ENCODE measurements at regions not wholly inside any gene's neighbourhood (a gene's known extent, or its start where the extent isn't known, plus 50 kb on each side); places are given as distances from the start of the nearest gene placed in this dataset.

- ATAC-seq (no peak), DNase-seq (no peak)
- Mint-ChIP-seq H3K36me3 (no peaks in the 10 kb centered on the region), H3K9me3 (ENCODE audit: low read depth) (peaks cover 2% of the 10 kb centered on the region), H3K27ac (no peak overlapping the region), H3K4me3 (no peak overlapping the region), H3K27me3 (no peaks in the 10 kb centered on the region), H3K4me1 (no peaks in the 10 kb centered on the region)
- CTCF ChIA-PET: no interaction called here
Observed at GRCh38 chr9:31243386-31243785, 1141.1 kb upstream of the ACO1 start.

- DNase-seq (no peak), ATAC-seq (no peak)
- H3K9me3 Mint-ChIP-seq (ENCODE audit: low read depth): peaks cover 2% of the 10 kb centered on the region
- no peaks in the 10 kb centered on the region for H3K36me3 Mint-ChIP-seq
- H3K4me3 Mint-ChIP-seq: no peak overlapping the region
- H3K27ac Mint-ChIP-seq: no peak overlapping the region
- no peaks in the 10 kb centered on the region for H3K27me3 Mint-ChIP-seq
- CTCF ChIA-PET: no interaction called here
- no peaks in the 10 kb centered on the region for H3K4me1 Mint-ChIP-seq
Observed at GRCh38 chr9:31248156-31248555, 1136.3 kb upstream of the ACO1 start.

DNA sequence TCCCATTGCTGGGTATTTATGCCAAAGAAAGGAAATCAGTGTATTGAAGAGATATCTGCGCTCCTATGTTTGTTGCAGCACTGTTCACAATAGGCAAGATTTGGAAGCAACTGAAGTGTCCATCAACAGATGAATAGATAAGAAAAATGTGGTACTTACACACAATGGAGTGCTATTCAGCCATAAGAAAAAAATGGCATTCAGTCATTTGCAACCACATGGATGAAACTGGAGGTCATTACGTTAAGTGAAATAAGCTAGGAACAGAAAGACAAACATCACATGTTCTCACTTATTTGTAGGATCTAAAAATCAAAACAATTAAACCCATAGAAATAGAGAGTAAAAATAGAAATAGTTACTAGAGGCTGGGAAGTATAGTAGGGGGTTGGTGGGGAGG is 1133.1 kb upstream of the ACO1 start:
- H3K9me3 Mint-ChIP-seq (ENCODE audit: low read depth): peaks cover 2% of the 10 kb centered on the region
- H3K27me3 Mint-ChIP-seq: no peaks in the 10 kb centered on the region
- H3K27ac Mint-ChIP-seq: no peak overlapping the region
- H3K4me3 Mint-ChIP-seq: no peak overlapping the region
- ATAC-seq (no peak), DNase-seq (no peak)
- no peaks in the 10 kb centered on the region for H3K36me3 Mint-ChIP-seq
- no peaks in the 10 kb centered on the region for H3K4me1 Mint-ChIP-seq
- CTCF ChIA-PET: no interaction called here

DNA sequence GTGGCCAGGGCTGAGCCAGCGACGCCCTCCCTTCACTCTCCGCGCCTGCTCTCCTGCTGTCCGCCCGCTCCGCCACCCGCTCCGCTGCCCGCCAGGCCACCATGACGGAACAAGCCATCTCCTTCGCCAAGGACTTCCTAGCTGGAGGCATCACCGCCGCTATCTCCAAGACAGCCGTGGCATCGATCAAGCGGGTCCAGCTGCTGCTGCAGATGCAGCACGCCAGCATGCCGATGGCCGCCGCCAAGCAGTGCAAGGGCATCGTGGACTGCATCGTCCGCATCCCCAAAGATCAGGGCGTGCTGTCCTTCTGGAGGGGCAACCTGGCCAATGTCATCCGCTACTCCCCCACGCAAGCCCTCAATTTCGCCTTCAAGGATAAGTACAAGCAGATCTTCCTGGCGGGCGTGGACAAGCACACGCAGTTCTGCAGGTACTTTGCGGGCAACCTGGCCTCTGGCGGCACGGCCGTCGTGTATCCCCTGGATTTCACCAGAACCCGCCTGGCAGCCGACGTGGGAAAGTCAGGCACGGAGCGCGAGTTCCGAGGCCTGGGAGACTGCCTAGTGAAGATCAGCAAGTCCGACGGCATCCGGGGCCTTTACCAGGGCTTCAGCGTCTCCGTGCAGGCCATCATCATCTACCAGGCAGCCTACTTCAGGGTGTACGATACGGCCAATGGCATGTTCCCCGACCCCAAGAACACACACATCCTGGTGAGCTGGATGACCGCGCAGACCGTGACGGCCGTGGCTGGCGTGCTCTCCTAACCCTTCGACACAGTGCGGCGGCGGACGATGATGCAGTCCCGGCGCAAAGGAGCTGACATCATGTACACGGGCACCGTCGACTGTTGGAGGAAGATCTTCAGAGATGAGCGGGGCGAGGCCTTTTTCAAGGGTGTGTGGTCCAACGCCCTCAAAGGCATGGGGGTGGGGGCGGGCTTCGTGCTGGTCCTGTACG is 1130.4 kb upstream of the ACO1 start:
- no peaks in the 10 kb centered on the region for H3K27me3 Mint-ChIP-seq
- no peak overlapping the region for H3K4me3 Mint-ChIP-seq
- H3K4me1 Mint-ChIP-seq: no peaks in the 10 kb centered on the region
- H3K9me3 Mint-ChIP-seq (ENCODE audit: low read depth): no peaks in the 10 kb centered on the region
- H3K27ac Mint-ChIP-seq: no peak overlapping the region
- ATAC-seq (no peak), DNase-seq (no peak)
- CTCF ChIA-PET: no interaction called here
- no peaks in the 10 kb centered on the region for H3K36me3 Mint-ChIP-seq

DNA sequence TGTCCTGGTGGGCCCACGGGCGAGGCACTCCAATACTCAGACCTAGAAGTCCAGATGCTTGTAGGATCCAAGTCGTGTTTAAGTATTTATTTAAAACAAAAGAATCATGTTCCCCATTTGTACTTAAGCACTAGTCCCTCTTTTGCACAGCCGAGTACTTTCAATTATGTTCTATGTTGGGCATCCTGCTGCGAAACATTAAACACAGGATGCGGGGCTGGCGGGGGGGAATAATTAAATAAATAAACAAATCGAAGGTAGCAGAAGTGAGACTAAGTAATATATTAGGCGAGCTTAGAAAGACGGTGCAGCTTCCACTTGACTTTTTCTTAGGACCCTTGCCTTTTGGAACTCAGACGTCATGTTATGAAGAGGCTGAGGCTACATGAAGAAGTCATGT is 1129.2 kb upstream of the ACO1 start:
- Mint-ChIP-seq H3K36me3 (no peaks in the 10 kb centered on the region), H3K4me3 (no peak overlapping the region)
- CTCF ChIA-PET: no interaction called here

DNA sequence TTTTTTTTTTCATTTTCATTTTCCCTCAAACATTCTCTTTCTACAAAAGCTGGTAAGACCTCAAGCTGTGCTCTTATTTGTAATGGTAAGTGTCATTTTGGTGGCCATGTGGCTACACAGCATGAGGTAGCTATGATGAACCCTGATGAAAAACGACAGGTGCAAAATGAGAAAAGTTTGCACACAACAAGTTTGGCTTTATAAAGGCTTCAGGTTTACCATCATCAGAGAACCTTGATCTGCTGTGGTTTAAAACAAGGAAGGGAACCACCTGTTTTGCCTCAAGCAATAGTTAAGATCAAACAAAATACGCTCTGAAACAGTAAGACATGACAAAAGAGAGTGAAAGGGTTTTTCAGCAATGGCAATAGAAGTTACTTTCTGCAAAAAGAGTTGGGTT is 1124.6 kb upstream of the ACO1 start:
- no peaks in the 10 kb centered on the region for H3K9me3 Mint-ChIP-seq (ENCODE audit: low read depth)
- no peak overlapping the region for H3K27ac Mint-ChIP-seq
- H3K4me1 Mint-ChIP-seq: peaks cover 3% of the 10 kb centered on the region
- no peaks in the 10 kb centered on the region for H3K36me3 Mint-ChIP-seq
- H3K27me3 Mint-ChIP-seq: no peaks in the 10 kb centered on the region
- ATAC-seq (no peak), DNase-seq (no peak)
- CTCF ChIA-PET: no interaction called here
- H3K4me3 Mint-ChIP-seq: no peak overlapping the region

More for the DNA sequence above, 1129.2 kb upstream of the ACO1 start:
- no peak overlapping the region for H3K27ac Mint-ChIP-seq
- ATAC-seq (no peak), DNase-seq (no peak)
- H3K9me3 Mint-ChIP-seq (ENCODE audit: low read depth): no peaks in the 10 kb centered on the region
- H3K27me3 Mint-ChIP-seq: no peaks in the 10 kb centered on the region
- peaks cover 3% of the 10 kb centered on the region for H3K4me1 Mint-ChIP-seq

DNA sequence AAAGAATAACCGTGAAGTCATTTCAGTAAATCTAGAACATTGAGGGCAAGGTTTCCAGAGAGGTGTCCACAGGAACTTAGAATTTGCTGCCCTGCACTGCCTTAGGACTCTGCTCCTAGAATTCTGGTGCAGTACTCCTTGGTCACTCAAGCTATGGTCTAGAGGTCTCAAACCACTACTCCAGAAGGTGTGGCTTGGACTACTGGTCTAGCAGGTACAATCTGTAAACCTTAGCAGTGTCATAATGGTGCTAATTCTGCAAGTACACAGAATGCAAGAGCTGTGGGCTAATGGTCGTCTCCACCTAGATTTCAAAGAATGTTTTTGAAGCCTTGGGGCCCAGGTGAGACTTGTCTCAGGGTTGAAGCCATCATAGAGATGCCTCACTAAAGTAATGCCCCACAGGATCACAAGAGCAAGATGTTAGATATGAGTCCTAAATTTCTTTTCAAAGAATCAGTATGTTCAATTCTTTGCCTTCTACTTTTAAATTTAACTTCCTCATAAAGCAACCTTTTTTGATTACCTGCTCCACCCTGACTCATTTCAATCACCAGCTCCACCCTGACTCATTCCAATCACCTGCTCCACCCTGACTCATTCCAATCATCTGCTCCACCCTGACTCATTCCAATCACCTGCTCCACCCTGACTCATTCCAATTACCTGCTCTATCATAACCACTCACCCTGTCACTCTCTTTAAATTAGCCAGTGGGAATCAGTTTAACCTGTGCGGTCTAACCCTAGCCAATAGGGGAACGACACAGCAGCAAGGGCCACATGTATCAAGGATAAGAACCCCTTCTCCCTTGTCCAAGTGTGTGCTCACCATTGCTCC is 1111.8 kb upstream of the ACO1 start:
- no peak for DNase-seq
- peaks cover 2% of the 10 kb centered on the region for H3K9me3 Mint-ChIP-seq (ENCODE audit: low read depth)
- H3K36me3 Mint-ChIP-seq: no peaks in the 10 kb centered on the region
- CTCF ChIA-PET: no interaction called here
- no peaks in the 10 kb centered on the region for H3K27me3 Mint-ChIP-seq
- H3K4me1 Mint-ChIP-seq: peaks cover 2% of the 10 kb centered on the region
- H3K27ac Mint-ChIP-seq: no peak overlapping the region
- no peak overlapping the region for H3K4me3 Mint-ChIP-seq
- no peak for ATAC-seq

- Mint-ChIP-seq H3K4me3 (no peak overlapping the region), H3K9me3 (ENCODE audit: low read depth) (peaks cover 2% of the 10 kb centered on the region), H3K27ac (no peak overlapping the region), H3K36me3 (no peaks in the 10 kb centered on the region), H3K27me3 (no peaks in the 10 kb centered on the region), H3K4me1 (peaks cover 2% of the 10 kb centered on the region)
- no peak for DNase-seq
- ATAC-seq: no peak
- CTCF ChIA-PET: no interaction called here
Observed at GRCh38 chr9:31275419-31275818, 1109.0 kb upstream of the ACO1 start.

- H3K9me3 Mint-ChIP-seq (ENCODE audit: low read depth): no peaks in the 10 kb centered on the region
- H3K36me3 Mint-ChIP-seq: no peaks in the 10 kb centered on the region
- H3K27me3 Mint-ChIP-seq: no peaks in the 10 kb centered on the region
- CTCF ChIA-PET: no interaction called here
- ATAC-seq (no peak), DNase-seq (no peak)
- H3K4me1 Mint-ChIP-seq: no peaks in the 10 kb centered on the region
- no peak overlapping the region for H3K4me3 Mint-ChIP-seq
- H3K27ac Mint-ChIP-seq: no peak overlapping the region
Observed at GRCh38 chr9:31290731-31291130, 1093.7 kb upstream of the ACO1 start.

DNA sequence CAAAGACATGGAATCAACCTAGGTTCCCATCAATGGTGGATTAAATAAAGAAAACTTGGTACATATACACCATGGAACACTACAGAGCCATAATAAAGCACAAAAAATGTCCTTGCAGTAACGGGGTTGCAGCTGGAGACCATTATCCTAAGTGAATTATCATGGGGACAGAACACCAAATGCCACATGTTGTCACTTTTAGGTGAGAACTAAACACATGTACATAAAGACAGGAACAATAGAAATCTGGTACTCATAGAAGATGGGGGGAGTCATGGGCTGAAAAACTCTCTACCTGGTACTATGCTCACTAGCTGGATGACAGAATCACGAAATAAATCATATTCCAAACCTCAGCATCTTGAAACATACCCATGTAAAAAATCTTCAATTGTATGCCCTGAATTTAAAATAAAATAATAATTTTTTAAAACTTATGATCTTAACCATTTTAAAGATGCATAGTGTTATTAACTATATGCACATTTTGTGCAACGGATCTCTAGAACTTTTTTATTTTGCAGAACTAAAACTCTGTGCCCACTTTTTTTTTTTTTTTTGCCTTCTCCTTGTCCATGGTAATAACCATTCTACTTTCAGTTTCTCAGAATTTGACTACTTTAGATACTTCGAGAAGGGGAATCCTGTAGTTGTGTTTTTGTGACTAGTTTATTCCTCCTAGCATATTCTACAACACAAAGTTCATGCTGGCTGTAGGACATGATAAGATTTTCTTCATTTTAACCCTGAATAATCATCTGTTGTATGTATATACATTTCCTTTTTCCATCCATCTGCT is 1081.6 kb upstream of the ACO1 start:
- H3K27ac Mint-ChIP-seq: no peak overlapping the region
- no peak overlapping the region for H3K4me3 Mint-ChIP-seq
- H3K36me3 Mint-ChIP-seq: no peaks in the 10 kb centered on the region
- H3K27me3 Mint-ChIP-seq: no peaks in the 10 kb centered on the region
- H3K4me1 Mint-ChIP-seq: peaks cover 12% of the 10 kb centered on the region
- H3K9me3 Mint-ChIP-seq (ENCODE audit: low read depth): no peaks in the 10 kb centered on the region
- DNase-seq: no peak
- CTCF ChIA-PET: no interaction called here
- ATAC-seq: no peak

DNA sequence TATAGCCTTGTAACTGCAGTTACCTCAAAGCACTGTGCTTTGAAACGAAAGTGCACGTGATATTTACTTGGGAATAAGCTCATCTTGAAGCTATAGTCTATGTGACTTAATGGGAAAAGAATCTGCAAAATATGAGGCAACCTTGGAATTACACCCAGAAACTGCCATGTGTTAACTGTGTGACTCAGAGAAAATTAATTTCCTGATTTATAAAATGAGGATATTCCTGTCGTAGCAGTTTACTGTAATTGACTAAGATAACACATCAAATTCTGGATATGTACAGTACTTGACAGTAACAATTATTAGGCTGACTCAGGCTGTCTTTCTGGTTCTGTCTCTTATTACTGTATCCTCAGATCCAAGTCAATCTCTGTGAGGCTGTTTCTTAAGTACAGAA is 1079.9 kb upstream of the ACO1 start:
- ATAC-seq (no peak), DNase-seq (no peak)
- Mint-ChIP-seq H3K27me3 (no peaks in the 10 kb centered on the region), H3K36me3 (no peaks in the 10 kb centered on the region), H3K27ac (no peak overlapping the region), H3K4me3 (no peak overlapping the region), H3K9me3 (ENCODE audit: low read depth) (no peaks in the 10 kb centered on the region), H3K4me1 (peaks cover 12% of the 10 kb centered on the region)
- CTCF ChIA-PET: no interaction called here

GRCh38 chr9:31314241-31314640 is 1070.2 kb upstream of the ACO1 start:
- ATAC-seq (no peak), DNase-seq (no peak)
- H3K4me3 Mint-ChIP-seq: no peak overlapping the region
- H3K4me1 Mint-ChIP-seq: no peaks in the 10 kb centered on the region
- CTCF ChIA-PET: no interaction called here
- H3K9me3 Mint-ChIP-seq (ENCODE audit: low read depth): peaks cover 3% of the 10 kb centered on the region
- H3K27me3 Mint-ChIP-seq: no peaks in the 10 kb centered on the region
- peaks cover 2% of the 10 kb centered on the region for H3K36me3 Mint-ChIP-seq
- H3K27ac Mint-ChIP-seq: no peak overlapping the region

GRCh38 chr9:31320494-31320893 is 1063.9 kb upstream of the ACO1 start:
- no peaks in the 10 kb centered on the region for H3K9me3 Mint-ChIP-seq (ENCODE audit: low read depth)
- H3K4me3 Mint-ChIP-seq: no peak overlapping the region
- CTCF ChIA-PET: no interaction called here
- no peak overlapping the region for H3K27ac Mint-ChIP-seq
- ATAC-seq (no peak), DNase-seq (no peak)
- H3K36me3 Mint-ChIP-seq: no peaks in the 10 kb centered on the region
- peaks cover 8% of the 10 kb centered on the region for H3K4me1 Mint-ChIP-seq
- no peaks in the 10 kb centered on the region for H3K27me3 Mint-ChIP-seq

Measured in activated CD8-positive, alpha-beta memory T cell treated with anti-CD3 and anti-CD28 coated beads, Interleukin-2, amount 10 ng/mL, durations not matched to agents 7 days and 5 days (primary cell).